ENCODE measurements at regions not wholly inside any gene's neighbourhood (a gene's known extent, or its start where the extent isn't known, plus 50 kb on each side); places are given as distances from the start of the nearest gene placed in this dataset.

- Histone ChIP-seq H3K4me3 (ENCODE audit: low read depth, low read length) (no peak overlapping the region), H3K27ac (no peak overlapping the region), H3K27me3 (replicated peaks) (no peaks in the 10 kb centered on the region), H3K36me3 (replicated peaks) (no peaks in the 10 kb centered on the region)
- no peak for DNase-seq
- no peak for TF ChIP-seq CTCF (IDR thresholded peaks at IDR 0.05; ENCODE audit: low read depth, low read length, missing control alignments)
- in situ Hi-C loops (cut with HindIII; ENCODE audit: low pct_ligation_motif_present, low sequenced_read_pairs) = no loop called here
These were observed 442.0 kb upstream of the ADGRL3 start for GRCh38 chr4:60757986-60758680.

GRCh38 chr4:60759518-60760245, 440.4 kb upstream of the ADGRL3 start:
- TF ChIP-seq CTCF (IDR thresholded peaks at IDR 0.05; ENCODE audit: low read depth, low read length, missing control alignments) = no peak
- Histone ChIP-seq H3K36me3 (replicated peaks) (no peaks in the 10 kb centered on the region), H3K4me3 (ENCODE audit: low read depth, low read length) (no peak overlapping the region), H3K27ac (no peak overlapping the region), H3K27me3 (replicated peaks) (no peaks in the 10 kb centered on the region)
- in situ Hi-C loops (cut with HindIII; ENCODE audit: low pct_ligation_motif_present, low sequenced_read_pairs) = no loop called here
- no peak for DNase-seq

- Histone ChIP-seq H3K36me3 (replicated peaks) (no peaks in the 10 kb centered on the region), H3K4me3 (ENCODE audit: low read depth, low read length) (no peak overlapping the region), H3K27me3 (replicated peaks) (no peaks in the 10 kb centered on the region), H3K27ac (no peak overlapping the region)
- peak; percentile 37 for DNase-seq
- no peak for TF ChIP-seq CTCF (IDR thresholded peaks at IDR 0.05; ENCODE audit: low read depth, low read length, missing control alignments)
- in situ Hi-C loops (cut with HindIII; ENCODE audit: low pct_ligation_motif_present, low sequenced_read_pairs) = no loop called here
These were observed 419.3 kb upstream of the ADGRL3 start for GRCh38 chr4:60780874-60781273.

- in situ Hi-C loops (cut with HindIII; ENCODE audit: low pct_ligation_motif_present, low sequenced_read_pairs) = no loop called here
These were observed 409.5 kb upstream of the ADGRL3 start for GRCh38 chr4:60790608-60791007.

GRCh38 chr4:60794372-60794771, 405.8 kb upstream of the ADGRL3 start:
- TF ChIP-seq CTCF (IDR thresholded peaks at IDR 0.05; ENCODE audit: low read depth, low read length, missing control alignments) = no peak
- no peak overlapping the region for H3K27ac ChIP-seq
- no peak for DNase-seq
- no peaks in the 10 kb centered on the region for H3K27me3 ChIP-seq (replicated peaks)
- no peaks in the 10 kb centered on the region for H3K36me3 ChIP-seq (replicated peaks)
- H3K4me3 ChIP-seq (ENCODE audit: low read depth, low read length) = no peak overlapping the region
- in situ Hi-C loops (cut with HindIII; ENCODE audit: low pct_ligation_motif_present, low sequenced_read_pairs) = no loop called here

More at GRCh38 chr4:60790608-60791007, 409.5 kb upstream of the ADGRL3 start:
- Histone ChIP-seq H3K36me3 (replicated peaks) (no peaks in the 10 kb centered on the region), H3K4me3 (ENCODE audit: low read depth, low read length) (no peak overlapping the region), H3K27ac (no peak overlapping the region), H3K27me3 (replicated peaks) (no peaks in the 10 kb centered on the region)
- TF ChIP-seq CTCF (IDR thresholded peaks at IDR 0.05; ENCODE audit: low read depth, low read length, missing control alignments) = no peak
- DNase-seq = no peak
